SHP77 (cell line): ENCODE measurements at regions not wholly inside any gene's neighbourhood (a gene's known extent, or its start where the extent isn't known, plus 50 kb on each side); places are given as distances from the start of the nearest gene placed in this dataset.

Source experiments
- DNase-seq, 2 experiments: peaks; one replicate each; lab custom pipeline; 2025; lab: John Stamatoyannopoulos, UW

DNA sequence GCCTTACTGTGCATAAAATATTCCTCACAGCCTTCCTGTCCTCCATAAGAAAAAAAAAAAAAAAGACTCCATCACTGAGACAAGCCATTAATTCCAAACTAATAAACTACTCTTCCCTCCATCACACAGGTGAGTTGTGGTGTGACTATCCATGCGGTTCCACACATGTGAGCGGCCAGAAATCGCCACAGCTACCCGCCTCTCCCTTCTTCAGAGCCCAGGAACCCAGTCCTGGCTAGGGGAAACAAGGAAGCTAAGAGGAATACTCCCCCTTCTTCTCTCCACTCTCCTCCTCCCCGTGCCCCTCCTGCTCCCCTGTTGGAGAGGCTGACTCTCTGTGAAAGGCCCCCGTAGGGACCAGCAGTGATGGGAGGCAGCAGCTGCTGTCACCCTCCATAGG is 128.6 kb upstream of the ARID1B start:
- DNase-seq = no peak

DNA sequence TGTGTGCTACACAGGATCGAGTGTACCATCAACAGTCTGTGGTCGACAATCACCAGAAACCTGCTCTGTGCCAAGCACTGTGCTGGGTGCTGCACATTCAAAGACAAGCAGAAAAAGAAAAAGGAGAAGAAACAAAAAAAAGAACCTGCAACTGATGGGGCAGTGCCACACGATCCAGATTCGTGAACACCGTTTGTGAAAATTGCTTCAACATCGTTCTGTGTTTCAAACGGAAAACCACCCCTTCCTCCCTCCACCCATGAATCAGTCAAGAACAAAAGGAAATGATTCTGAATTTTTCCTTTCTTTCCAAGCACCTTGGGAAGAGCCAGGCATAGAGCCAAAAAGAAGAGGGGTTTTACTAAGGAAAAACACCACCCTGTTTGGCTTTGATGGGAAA is 129.2 kb upstream of the ARID1B start:
- no peak for DNase-seq

- no peak for DNase-seq
Measured at GRCh38 chr6:156647140-156647784, 129.9 kb upstream of the ARID1B start.

DNA sequence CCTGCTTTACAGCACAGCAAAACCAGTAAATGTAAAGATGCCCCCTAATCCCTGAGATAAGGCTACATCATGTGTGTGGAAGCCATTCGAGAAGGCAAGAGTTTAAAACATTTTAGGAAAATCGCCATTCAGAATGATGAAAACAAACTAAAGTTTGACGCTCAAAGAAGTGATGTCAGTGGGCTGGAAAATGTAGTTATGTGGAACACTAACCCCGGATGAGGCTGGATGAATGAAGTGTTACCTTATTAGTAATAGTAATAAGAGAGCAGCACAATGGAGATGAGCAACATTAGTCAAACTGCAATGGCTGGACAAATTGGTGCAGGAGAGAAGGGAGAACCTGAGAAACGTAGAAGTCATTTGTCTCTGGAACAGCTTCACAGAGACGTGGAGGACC is 130.7 kb upstream of the ARID1B start:
- no peak for DNase-seq

GRCh38 chr6:156645097-156645496 is 132.1 kb upstream of the ARID1B start:
- DNase-seq = no peak

DNA sequence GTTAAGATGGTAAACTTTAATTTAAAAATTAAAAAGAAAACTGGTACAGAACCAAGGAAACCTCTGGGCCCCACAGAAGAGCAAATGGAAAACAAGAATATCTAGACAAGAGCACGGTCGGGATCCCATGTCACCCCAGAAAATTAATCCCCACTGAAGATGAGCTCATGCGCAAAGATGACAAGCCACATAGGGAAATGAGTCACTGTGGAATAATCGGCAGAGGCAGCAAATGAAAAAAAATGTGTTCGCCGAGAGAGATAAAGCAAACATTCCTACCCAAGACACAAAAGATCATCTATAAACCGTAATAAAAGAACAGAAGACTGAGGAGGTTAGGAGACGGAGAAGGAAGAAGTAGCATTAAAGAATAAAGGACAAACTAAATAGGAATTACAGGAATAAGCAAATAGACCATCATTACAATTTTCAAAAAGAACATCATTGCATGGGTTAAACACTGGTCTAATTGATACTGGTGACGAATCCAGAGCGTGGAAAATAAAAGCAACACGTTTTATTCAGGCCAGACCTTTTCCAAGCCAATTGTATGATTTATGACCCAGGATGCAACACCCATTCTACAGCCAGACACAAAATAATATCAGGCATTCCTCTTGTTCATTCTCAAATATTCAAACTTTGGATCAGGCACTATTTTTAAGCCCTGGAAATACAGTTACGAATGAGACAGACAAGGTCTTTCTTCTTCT is 138.0 kb upstream of the ARID1B start:
- DNase-seq = no peak

DNA sequence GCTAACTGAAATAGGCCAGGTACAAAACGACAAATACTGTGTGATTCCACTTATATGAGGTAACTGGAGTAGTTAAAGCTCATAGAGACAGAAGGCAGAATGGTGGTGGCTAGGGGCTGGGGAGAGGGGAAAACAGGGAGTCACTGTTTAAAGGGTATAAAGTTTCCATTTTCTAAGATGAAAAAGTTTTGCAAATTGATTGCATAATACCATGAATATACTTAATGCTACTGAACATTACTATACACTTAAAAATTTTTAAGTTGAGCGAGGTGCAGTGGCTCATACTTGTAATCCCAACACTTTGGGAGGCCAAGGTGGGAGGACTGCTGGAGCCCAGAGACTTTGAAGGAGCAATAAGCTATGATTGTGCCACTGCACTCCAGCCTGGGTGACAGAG is 138.6 kb upstream of the ARID1B start:
- no peak for DNase-seq

GRCh38 chr6:156634951-156635371 is 142.2 kb upstream of the ARID1B start:
- DNase-seq = no peak

- DNase-seq = no peak
Measured at GRCh38 chr6:156634048-156634447, 143.1 kb upstream of the ARID1B start.

DNA sequence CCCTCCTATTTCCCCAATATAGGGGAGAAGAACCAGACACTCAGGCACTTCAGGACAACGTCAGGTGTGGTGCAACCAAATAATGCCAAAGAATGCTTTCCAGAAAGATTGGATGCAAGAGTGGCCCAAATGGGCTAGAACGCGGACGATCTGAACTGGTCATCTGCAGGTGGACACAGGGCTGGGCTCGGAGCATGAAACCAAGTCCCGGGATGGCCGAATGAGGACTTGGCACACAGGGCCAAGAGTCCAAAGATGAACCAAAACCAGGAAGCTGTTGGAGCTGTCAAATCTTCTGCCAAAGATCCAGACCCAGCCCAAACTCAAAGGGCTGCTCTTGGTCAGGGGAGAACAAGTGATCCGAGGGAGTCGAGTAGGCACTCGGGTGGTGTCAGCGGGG is 143.9 kb upstream of the ARID1B start:
- no peak for DNase-seq

DNA sequence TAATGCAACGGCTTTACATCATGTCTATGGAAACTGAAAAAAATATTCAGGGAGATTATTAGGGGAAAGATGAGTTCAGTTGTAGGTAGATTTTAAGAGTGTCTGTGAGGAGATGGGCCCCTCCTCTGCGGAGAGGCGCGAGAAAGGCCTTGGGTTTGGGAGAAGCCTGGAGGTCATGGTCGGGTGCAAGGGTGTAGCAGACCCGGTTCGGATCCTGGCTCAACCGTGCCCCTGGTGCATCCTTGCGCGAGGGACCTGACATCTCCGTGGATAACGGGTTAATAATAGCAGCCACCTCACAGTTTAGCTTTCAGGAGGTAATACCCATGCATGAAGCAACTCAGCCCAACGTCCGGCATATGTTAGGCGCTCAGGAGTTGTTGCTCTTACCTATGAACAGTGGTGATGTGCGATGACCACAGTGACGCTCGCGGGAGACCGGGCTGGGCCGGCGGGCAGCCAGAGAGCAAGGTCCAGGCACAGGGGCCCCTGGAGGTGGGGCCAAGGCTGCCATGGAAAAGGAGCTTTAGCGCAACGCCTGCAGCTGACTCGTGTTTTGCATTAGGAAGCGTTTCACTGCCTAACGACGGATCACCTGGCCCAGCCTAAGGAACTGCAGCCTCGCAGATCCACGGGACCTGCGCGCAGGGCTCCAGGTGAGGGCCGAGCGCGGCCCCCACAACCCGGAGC is 146.4 kb upstream of the ARID1B start:
- no peak for DNase-seq

GRCh38 chr6:156628805-156629204 is 148.4 kb upstream of the ARID1B start:
- no peak for DNase-seq

GRCh38 chr6:156627524-156627923 is 149.7 kb upstream of the ARID1B start:
- no peak for DNase-seq

- DNase-seq = no peak
Measured at GRCh38 chr6:156622185-156622584, 155.0 kb upstream of the ARID1B start.

GRCh38 chr6:156620331-156620730 is 156.8 kb upstream of the ARID1B start:
- no peak for DNase-seq

DNA sequence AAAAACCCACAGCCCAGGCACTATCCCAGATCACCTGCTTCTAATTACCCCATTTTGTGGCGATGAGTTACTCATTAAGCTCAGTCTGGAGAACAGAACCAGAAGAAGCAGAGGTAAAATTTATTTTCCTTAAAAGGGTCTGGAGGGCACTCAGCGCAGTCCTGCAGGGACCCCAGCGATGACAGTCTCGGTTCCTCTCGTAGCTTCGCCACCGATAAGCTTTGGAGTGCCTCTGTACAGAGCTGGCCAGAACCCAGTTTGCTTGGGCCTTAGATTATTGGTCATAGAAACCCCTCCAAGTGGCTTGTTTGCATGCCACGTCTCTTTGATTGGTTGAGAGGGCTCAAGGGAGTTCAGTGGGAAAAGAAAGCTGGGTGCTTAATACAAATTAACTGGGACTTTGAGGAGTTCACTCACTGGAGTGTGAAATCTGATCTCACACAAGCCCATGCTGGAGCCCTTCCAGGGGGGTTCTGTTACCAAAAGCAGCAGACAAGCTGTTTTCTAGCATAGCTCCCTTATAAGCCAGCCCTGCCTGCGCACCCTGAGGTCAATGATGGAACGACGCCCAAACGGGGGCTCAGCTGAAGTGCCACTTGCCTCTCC is 158.5 kb upstream of the ARID1B start:
- DNase-seq = no peak

GRCh38 chr6:156617941-156618340 is 159.2 kb upstream of the ARID1B start:
- no peak for DNase-seq

GRCh38 chr6:156617376-156617775 is 159.8 kb upstream of the ARID1B start:
- DNase-seq = no peak

DNA sequence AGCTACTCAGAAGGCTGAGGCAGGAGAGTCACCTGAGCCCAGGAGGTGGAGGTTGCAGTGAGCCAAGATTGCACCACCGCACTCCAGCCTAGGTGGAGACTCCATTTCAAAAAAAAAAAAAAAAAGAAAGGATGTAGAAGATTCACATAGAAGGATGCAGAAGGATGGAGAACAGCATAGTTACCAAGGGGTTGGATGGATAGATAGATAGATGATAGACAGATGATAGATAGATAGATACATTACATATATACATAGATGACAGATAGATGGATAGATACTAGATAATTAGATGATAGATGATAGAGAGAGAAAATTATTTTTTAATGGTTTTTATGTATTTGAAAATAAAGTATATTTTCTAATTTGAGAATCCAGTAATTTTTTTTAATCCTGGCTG is 160.7 kb upstream of the ARID1B start:
- no peak for DNase-seq

DNA sequence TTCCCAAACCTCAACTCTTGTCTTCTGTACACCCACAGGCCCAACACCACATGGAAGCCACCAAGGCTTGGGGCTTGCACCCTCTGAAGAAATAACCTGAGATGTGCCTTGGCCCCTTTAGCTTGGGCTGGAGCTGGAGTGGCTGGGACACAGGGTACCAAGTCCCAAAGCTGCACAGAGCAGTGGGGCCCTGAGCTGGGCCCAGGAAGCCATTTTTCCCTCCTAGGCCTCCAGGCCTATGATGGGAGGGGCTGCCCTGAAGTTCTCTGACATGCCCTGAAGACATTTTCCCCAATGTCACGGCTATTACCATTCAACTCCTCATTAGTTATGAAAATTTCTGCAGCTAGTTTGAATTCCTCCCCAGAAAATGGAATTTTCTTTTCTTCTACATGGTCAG is 163.2 kb upstream of the ARID1B start:
- no peak for DNase-seq

DNA sequence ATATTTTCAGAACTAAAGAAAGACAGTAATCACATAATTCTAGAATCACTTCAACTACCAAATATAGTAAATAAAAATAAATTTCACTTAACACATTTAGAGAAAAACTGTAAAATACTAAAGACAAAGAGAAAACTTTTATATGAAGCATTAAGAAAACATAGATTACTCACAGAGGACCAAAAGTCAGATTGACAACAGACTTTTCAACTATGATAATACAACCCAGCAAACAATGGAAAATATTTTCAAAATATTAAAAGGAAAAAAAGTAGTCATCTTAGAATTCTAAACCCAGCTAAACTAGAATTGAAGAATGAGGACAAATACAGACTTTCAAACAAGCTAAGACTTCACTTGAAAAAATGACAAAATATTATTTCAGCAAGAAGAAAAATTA is 164.8 kb upstream of the ARID1B start:
- no peak for DNase-seq

- no peak for DNase-seq
Measured at GRCh38 chr6:156602066-156602385, 175.2 kb upstream of the ARID1B start.
